Psoas muscle (tissue), 7 donors: ENCODE measurements at regions not wholly inside any gene's neighbourhood (a gene's known extent, or its start where the extent isn't known, plus 50 kb on each side); places are given as distances from the start of the nearest gene placed in this dataset.
"Not testable (repeated sequence)": the region's sequence is repeated elsewhere in the genome, so short reads cannot be mapped to it uniquely, and the experiment has no call there.

Experiments used
- ATAC-seq, 4 donors: fragments of 200-7000 bp; cut with Tn5 transposase; one replicate each; pipeline ENCODE4 v1.9.1; 2020; ENCODE audit warnings: moderate library complexity in 3 of 4, mild to moderate bottlenecking in 2 of 4
- DNase-seq, 2 donors: peaks; one replicate each; pipeline ENCODE4 v3.0.0-alpha.2; 2020
- H3K27ac ChIP-seq: fragments of 200-600 bp; one replicate; pipeline ENCODE4 v1.8.0; 2022
- H3K27me3 ChIP-seq, 3 donors: fragments of 200-600 bp in 1 of 3; one replicate each; pipeline versions ENCODE4 v1.6.1 to v1.8.0; 2013 to 2022; ENCODE audit warnings: low read length in 2 of 3, mild to moderate bottlenecking in 2 of 3, moderate library complexity in 1 of 3; ENCODE audit not compliant: insufficient read depth in 3 of 3
- H3K36me3 ChIP-seq, 2 donors: fragments of 200-600 bp in 1 of 2; one replicate each; pipeline versions ENCODE4 v1.6.1 to v1.8.0; 2013 to 2022; ENCODE audit warnings: low read depth in 1 of 2, mild to moderate bottlenecking in 1 of 2, moderate library complexity in 1 of 2; ENCODE audit not compliant: insufficient read depth in 1 of 2
- H3K4me1 ChIP-seq: fragments of 200-600 bp; one replicate; pipeline ENCODE4 v1.8.0; 2022
- H3K4me3 ChIP-seq: fragments of 200-600 bp; one replicate; pipeline ENCODE4 v1.8.0; 2022; ENCODE audit warnings: mild to moderate bottlenecking
- H3K9me3 ChIP-seq: fragments of 200-600 bp; one replicate; pipeline ENCODE4 v1.8.0; 2022
- WGBS, 3 donors: extraction: QIAGEN DNeasy Blood & Tissue Kit; methylation state at CpG; one replicate each; pipeline versions ENCODE4 v1.1.6 to v1.1.7; 2013; 5-methylcytosine and 5-hydroxymethylcytosine counted together
- intact Hi-C, 2 donors: fragments of 100-400 bp; cut with DNase I; formaldehyde crosslinking; loops; one replicate each; pipeline versions ENCODE4 v1.11.0 to v1.14.2; 2022
- TF ChIP-seq, protein P1 (sequence below): fragments of 200-600 bp; IDR thresholded peaks from one replicate; pipeline ENCODE4 v1.8.0; 2022; ENCODE audit warnings: antibody characterized with exemption
- donor health status: healthy with polysubstance abuse.
- donor health status: DM: no; HTN: no; CAD: no; lungs with moderate emphysema.
- donor health status: Bipolar disorder and iron deficiency.
- donor health status: healthy.
- donor health status: DM: yes; HTN: yes; CAD: no.
- donor health status: DM: no; HTN: no; CAD: no.
- donor health status: DM: yes; HTN: yes; CAD: no.

GRCh38 chr20:52001999-52002666 lies 189.4 kb downstream of the ZFP64 start:
- Histone ChIP-seq H3K27ac (no peak overlapping the region), H3K27me3 (no peaks in the 10 kb centered on the region), H3K36me3 (no peaks in the 10 kb centered on the region), H3K9me3 (no peaks in the 10 kb centered on the region), H3K4me1 (no peaks in the 10 kb centered on the region), H3K4me3 (no peak overlapping the region)
- 30 to 37% (median 36%) methylated on average over 8 of the region's 8 CpGs for WGBS, 3 donors
- intact Hi-C loops: no loop called here
- no peak for ATAC-seq
- TF ChIP-seq, protein P1, sequence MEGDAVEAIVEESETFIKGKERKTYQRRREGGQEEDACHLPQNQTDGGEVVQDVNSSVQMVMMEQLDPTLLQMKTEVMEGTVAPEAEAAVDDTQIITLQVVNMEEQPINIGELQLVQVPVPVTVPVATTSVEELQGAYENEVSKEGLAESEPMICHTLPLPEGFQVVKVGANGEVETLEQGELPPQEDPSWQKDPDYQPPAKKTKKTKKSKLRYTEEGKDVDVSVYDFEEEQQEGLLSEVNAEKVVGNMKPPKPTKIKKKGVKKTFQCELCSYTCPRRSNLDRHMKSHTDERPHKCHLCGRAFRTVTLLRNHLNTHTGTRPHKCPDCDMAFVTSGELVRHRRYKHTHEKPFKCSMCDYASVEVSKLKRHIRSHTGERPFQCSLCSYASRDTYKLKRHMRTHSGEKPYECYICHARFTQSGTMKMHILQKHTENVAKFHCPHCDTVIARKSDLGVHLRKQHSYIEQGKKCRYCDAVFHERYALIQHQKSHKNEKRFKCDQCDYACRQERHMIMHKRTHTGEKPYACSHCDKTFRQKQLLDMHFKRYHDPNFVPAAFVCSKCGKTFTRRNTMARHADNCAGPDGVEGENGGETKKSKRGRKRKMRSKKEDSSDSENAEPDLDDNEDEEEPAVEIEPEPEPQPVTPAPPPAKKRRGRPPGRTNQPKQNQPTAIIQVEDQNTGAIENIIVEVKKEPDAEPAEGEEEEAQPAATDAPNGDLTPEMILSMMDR: no peak
- no peak for DNase-seq

GRCh38 chr20:51997281-51997936 lies 194.2 kb downstream of the ZFP64 start:
- H3K27me3 ChIP-seq, H3K4me1 ChIP-seq, H3K9me3 ChIP-seq, H3K36me3 ChIP-seq, ATAC-seq, DNase-seq, intact Hi-C loops, H3K4me3 ChIP-seq, H3K27ac ChIP-seq: not testable (repeated sequence)
- WGBS, 3 donors: 89 to 90% (median 89%) methylated on average over 4 of the region's 4 CpGs

- Histone ChIP-seq H3K27me3 (no peaks in the 10 kb centered on the region), H3K4me3 (no peak overlapping the region), H3K4me1 (no peaks in the 10 kb centered on the region), H3K9me3 (no peaks in the 10 kb centered on the region), H3K27ac (no peak overlapping the region), H3K36me3 (no peaks in the 10 kb centered on the region)
- ATAC-seq: no peak
- intact Hi-C loops: no loop called here
- no peak for DNase-seq
- WGBS, 3 donors: 42 to 50% (median 43%) methylated on average over 3 of the region's 3 CpGs
- TF ChIP-seq, protein P1: no peak
These were observed 193.2 kb upstream of the SALL4 start for GRCh38 chr20:51995551-51995951.

DNA sequence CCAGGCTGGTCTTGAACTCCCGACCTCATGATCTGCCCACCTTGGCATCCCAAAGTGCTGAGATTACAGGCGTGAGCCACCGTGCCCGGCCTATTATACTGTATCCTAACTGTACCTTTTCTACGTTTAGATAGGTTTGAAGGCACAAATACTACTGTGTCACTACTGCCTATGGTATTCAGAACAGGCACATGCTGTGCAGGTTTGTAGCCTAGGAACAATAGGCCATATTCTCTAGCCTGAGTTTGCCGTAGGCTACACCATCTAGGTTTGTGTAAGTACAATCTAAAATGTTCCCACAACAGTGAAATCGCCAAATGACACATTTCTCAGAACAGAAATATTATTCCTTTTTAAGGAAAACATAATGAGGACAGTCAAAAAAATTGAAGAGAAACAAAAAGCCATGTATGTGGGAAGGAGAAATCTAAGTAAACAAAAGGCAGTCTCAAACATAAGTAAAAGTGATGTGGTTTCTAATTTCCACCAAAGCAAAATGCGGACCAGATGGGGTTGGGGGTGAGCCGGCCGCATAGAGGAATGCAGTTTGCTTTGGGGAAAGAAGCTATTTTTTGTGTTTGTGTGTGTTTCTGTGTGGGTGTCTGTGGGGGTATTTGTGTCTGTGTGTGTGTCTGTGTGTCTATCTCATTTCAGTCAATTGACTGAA lies 192.6 kb upstream of the SALL4 start:
- 70 to 80% (median 72%) methylated on average over 10 of the region's 10 CpGs for WGBS, 3 donors
- H3K36me3 ChIP-seq: no peaks in the 10 kb centered on the region
- H3K4me1 ChIP-seq: no peaks in the 10 kb centered on the region
- no peaks in the 10 kb centered on the region for H3K9me3 ChIP-seq
- intact Hi-C loops: no loop called here
- TF ChIP-seq, protein P1: no peak
- no peak for ATAC-seq
- no peak for DNase-seq
- no peaks in the 10 kb centered on the region for H3K27me3 ChIP-seq
- no peak overlapping the region for H3K4me3 ChIP-seq
- H3K27ac ChIP-seq: no peak overlapping the region

GRCh38 chr20:51987812-51988211 lies 185.5 kb upstream of the SALL4 start:
- H3K4me3 ChIP-seq: no peak overlapping the region
- no peaks in the 10 kb centered on the region for H3K27me3 ChIP-seq
- ATAC-seq (no peak), DNase-seq (no peak)
- intact Hi-C loops: no loop called here
- no peaks in the 10 kb centered on the region for H3K9me3 ChIP-seq
- TF ChIP-seq, protein P1: no peak
- no peak overlapping the region for H3K27ac ChIP-seq
- H3K4me1 ChIP-seq: no peaks in the 10 kb centered on the region
- H3K36me3 ChIP-seq: no peaks in the 10 kb centered on the region
